ENCODE measurements at regions not wholly inside any gene's neighbourhood (a gene's known extent, or its start where the extent isn't known, plus 50 kb on each side); places are given as distances from the start of the nearest gene placed in this dataset.
A peak's percentile ranks its signal among the peaks of the same experiment; 100 is the strongest.

- DNase-seq (ENCODE audit: low read depth, low spot score), result no peak
- no peak overlapping the region for H3K27ac ChIP-seq
Measured at GRCh38 chr10:88120599-88121333, 257.3 kb downstream of the PTEN start.

GRCh38 chr10:88121361-88121760 is 257.9 kb downstream of the PTEN start:
- DNase-seq (ENCODE audit: low read depth, low spot score), result no peak
- H3K27ac ChIP-seq, result no peak overlapping the region

GRCh38 chr10:88122145-88122544 is 258.7 kb downstream of the PTEN start:
- H3K27ac ChIP-seq, result no peak overlapping the region
- no peak for DNase-seq (ENCODE audit: low read depth, low spot score)

- DNase-seq (ENCODE audit: low read depth, low spot score), result no peak
- H3K27ac ChIP-seq, result no peak overlapping the region
Measured at GRCh38 chr10:88122576-88122975, 259.2 kb downstream of the PTEN start.

GRCh38 chr10:88125766-88126165 is 262.3 kb downstream of the PTEN start:
- H3K27ac ChIP-seq, result no peak overlapping the region
- DNase-seq (ENCODE audit: low read depth, low spot score), result no peak

- H3K27ac ChIP-seq, result no peak overlapping the region
- no peak for DNase-seq (ENCODE audit: low read depth, low spot score)
Measured at GRCh38 chr10:88126699-88127098, 263.3 kb downstream of the PTEN start.

- no peak overlapping the region for H3K27ac ChIP-seq
- DNase-seq (ENCODE audit: low read depth, low spot score), result no peak
Measured at GRCh38 chr10:88127269-88127668, 263.8 kb downstream of the PTEN start.

- no peak for DNase-seq (ENCODE audit: low read depth, low spot score)
- no peak overlapping the region for H3K27ac ChIP-seq
Measured at GRCh38 chr10:88127766-88128165, 264.3 kb downstream of the PTEN start.

- no peak for DNase-seq (ENCODE audit: low read depth, low spot score)
- no peak overlapping the region for H3K27ac ChIP-seq
Measured at GRCh38 chr10:88129013-88129412, 265.6 kb downstream of the PTEN start.

GRCh38 chr10:88130912-88131311 is 267.5 kb downstream of the PTEN start:
- H3K27ac ChIP-seq, result no peak overlapping the region
- DNase-seq (ENCODE audit: low read depth, low spot score), result no peak

GRCh38 chr10:88131511-88132139 is 268.2 kb downstream of the PTEN start:
- DNase-seq (ENCODE audit: low read depth, low spot score), result peak; percentile 61
- H3K27ac ChIP-seq, result peak overlapping the region; percentile 35

GRCh38 chr10:88136712-88137111 is 273.3 kb downstream of the PTEN start:
- no peak for DNase-seq (ENCODE audit: low read depth, low spot score)
- no peak overlapping the region for H3K27ac ChIP-seq

- no peak overlapping the region for H3K27ac ChIP-seq
- DNase-seq (ENCODE audit: low read depth, low spot score), result no peak
Measured at GRCh38 chr10:88138319-88138848, 275.0 kb downstream of the PTEN start.

- H3K27ac ChIP-seq, result no peak overlapping the region
- DNase-seq (ENCODE audit: low read depth, low spot score), result no peak
Measured at GRCh38 chr10:88147000-88147798, 283.8 kb downstream of the PTEN start.

- H3K27ac ChIP-seq, result peak overlapping the region; percentile 83
- DNase-seq (ENCODE audit: low read depth, low spot score), result no peak
Measured at GRCh38 chr10:88149906-88150305, 286.5 kb downstream of the PTEN start.

- H3K27ac ChIP-seq, result peak overlapping the region; percentile 83
Measured at GRCh38 chr10:88150339-88150738, 286.9 kb downstream of the PTEN start.

GRCh38 chr10:88152728-88153133 is 289.3 kb downstream of the PTEN start:
- DNase-seq (ENCODE audit: low read depth, low spot score), result peak; percentile 98
- peak overlapping the region; percentile 83 for H3K27ac ChIP-seq

More at GRCh38 chr10:88150339-88150738, 286.9 kb downstream of the PTEN start:
- DNase-seq (ENCODE audit: low read depth, low spot score), result peak; percentile 66

- DNase-seq (ENCODE audit: low read depth, low spot score), result no peak
- H3K27ac ChIP-seq, result no peak overlapping the region
Measured at GRCh38 chr10:88154596-88155250, 291.3 kb downstream of the PTEN start.

- no peak for DNase-seq (ENCODE audit: low read depth, low spot score)
- H3K27ac ChIP-seq, result no peak overlapping the region
Measured at GRCh38 chr10:88156341-88156740, 292.9 kb downstream of the PTEN start.

- no peak for DNase-seq (ENCODE audit: low read depth, low spot score)
- peak overlapping the region; percentile 71 for H3K27ac ChIP-seq
Measured at GRCh38 chr10:88157981-88158465, 294.6 kb downstream of the PTEN start.

Data from epithelial cell of prostate (primary cell).